ENCODE measurements at regions not wholly inside any gene's neighbourhood (a gene's known extent, or its start where the extent isn't known, plus 50 kb on each side); places are given as distances from the start of the nearest gene placed in this dataset.
"Not testable (repeated sequence)": the region's sequence is repeated elsewhere in the genome, so short reads cannot be mapped to it uniquely, and the experiment has no call there.

- H3K4me3 ChIP-seq (ENCODE audit: low read depth, low read length) = no peak overlapping the region
- DNase-seq (ENCODE audit: low read depth) = no peak
- TF ChIP-seq, protein P1, sequence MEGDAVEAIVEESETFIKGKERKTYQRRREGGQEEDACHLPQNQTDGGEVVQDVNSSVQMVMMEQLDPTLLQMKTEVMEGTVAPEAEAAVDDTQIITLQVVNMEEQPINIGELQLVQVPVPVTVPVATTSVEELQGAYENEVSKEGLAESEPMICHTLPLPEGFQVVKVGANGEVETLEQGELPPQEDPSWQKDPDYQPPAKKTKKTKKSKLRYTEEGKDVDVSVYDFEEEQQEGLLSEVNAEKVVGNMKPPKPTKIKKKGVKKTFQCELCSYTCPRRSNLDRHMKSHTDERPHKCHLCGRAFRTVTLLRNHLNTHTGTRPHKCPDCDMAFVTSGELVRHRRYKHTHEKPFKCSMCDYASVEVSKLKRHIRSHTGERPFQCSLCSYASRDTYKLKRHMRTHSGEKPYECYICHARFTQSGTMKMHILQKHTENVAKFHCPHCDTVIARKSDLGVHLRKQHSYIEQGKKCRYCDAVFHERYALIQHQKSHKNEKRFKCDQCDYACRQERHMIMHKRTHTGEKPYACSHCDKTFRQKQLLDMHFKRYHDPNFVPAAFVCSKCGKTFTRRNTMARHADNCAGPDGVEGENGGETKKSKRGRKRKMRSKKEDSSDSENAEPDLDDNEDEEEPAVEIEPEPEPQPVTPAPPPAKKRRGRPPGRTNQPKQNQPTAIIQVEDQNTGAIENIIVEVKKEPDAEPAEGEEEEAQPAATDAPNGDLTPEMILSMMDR (IDR thresholded peaks at IDR 0.05; ENCODE audit: insufficient read depth, low read depth, low read length) = no peak
Observed at GRCh38 chr1:213584272-213584671, 403.5 kb upstream of the PROX1 start.

DNA sequence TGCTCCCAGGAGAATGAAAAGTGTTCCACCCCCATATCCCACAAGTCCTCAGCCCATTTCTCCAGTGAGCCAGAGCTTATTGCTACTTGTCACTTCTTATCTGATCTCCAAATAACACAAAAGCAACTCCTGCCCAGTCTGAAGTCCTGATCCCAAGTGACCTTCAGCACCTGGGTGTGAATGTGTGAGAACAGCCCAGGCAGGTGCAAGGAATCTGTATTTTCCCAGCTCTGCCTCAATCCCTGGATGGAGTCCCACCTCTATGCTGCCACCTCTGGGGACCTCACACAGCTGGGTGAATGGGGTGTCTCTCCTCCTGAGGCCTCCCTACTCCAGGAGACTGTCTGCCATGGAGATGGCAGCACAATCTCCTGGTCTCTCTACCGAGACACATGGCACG, 402.4 kb upstream of the PROX1 start:
- no peak for DNase-seq (ENCODE audit: low read depth)

DNA sequence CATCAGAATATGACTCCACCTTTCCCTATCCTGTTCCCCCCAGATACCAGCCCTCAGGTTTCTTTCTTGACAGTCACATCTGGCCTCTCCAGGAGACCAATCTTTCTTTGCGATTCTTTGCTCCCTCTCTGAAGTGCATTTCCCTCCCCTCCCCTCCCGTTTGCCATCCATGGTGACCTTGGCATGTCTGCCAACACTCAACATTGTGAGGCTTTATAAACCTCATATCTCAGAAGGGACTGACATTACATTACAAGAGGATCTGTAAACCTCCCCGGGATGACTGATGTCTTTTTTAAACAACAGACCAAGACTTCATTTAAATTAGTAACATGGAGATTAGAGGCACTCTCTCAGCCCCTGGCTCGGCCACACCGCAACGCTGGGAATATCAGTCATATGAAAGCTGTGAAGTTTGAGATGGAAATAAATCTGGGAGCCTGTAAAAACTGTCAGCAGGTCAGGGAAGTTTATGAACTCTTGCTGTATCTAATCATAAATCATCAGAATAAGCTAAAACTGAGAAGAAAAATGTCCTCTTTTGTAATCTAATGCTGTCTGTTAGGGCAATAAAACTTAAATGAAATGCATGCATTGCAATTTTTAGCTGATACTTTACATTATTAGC, 401.7 kb upstream of the PROX1 start:
- DNase-seq (ENCODE audit: low read depth) = no peak
- TF ChIP-seq, protein P1 (IDR thresholded peaks at IDR 0.05; ENCODE audit: insufficient read depth, low read depth, low read length) = no peak
- H3K4me3 ChIP-seq (ENCODE audit: low read depth, low read length) = no peak overlapping the region

More for the DNA sequence above, 402.4 kb upstream of the PROX1 start:
- no peak overlapping the region for H3K4me3 ChIP-seq (ENCODE audit: low read depth, low read length)
- TF ChIP-seq, protein P1 (IDR thresholded peaks at IDR 0.05; ENCODE audit: insufficient read depth, low read depth, low read length) = no peak

DNA sequence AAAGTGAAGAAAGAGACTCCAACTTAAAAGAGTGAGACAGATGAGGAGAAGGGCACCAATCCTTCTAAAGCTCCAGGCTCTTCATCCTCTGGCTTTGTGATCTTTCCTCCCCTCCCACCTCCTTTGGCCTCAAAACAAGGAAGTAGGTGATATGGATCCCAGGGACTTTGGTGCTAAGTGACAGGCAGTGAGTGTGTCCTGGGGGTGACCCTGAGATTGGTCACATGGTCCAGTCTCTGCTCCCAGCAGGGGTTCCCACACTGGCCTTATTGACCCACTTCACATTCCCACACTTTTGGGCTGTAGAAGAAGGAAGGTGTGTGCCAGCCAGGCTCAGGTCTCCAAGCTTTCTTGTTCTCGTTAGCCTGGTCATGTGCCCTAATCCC, 401.2 kb upstream of the PROX1 start:
- no peak overlapping the region for H3K4me3 ChIP-seq (ENCODE audit: low read depth, low read length)
- TF ChIP-seq, protein P1 (IDR thresholded peaks at IDR 0.05; ENCODE audit: insufficient read depth, low read depth, low read length) = no peak
- no peak for DNase-seq (ENCODE audit: low read depth)

DNA sequence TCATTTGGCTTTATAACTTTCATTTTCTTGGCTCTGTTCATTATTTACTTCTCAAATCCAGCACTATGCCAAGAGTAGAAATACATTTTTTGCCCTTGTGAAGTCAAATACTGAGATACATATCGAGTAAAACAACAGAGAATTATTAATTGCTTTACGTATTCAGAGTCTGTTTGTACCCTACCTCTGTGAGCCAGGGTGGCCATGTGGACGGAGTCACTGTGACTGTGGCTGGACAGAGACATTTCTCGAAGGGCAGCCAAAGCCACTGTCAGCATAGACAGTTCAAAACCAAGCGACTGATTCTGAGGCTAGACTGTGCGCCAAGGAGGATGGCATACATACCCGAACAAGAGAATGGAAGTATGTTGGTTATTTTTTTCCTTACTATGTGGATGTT, 391.0 kb upstream of the PROX1 start:
- TF ChIP-seq, protein P1 (IDR thresholded peaks at IDR 0.05; ENCODE audit: insufficient read depth, low read depth, low read length) = no peak
- no peak overlapping the region for H3K4me3 ChIP-seq (ENCODE audit: low read depth, low read length)
- no peak for DNase-seq (ENCODE audit: low read depth)

- TF ChIP-seq, protein P1 (IDR thresholded peaks at IDR 0.05; ENCODE audit: insufficient read depth, low read depth, low read length) = no peak
- DNase-seq (ENCODE audit: low read depth) = no peak
- no peak overlapping the region for H3K4me3 ChIP-seq (ENCODE audit: low read depth, low read length)
Observed at GRCh38 chr1:213598263-213598662, 389.5 kb upstream of the PROX1 start.

GRCh38 chr1:213600879-213601278, 386.9 kb upstream of the PROX1 start:
- no peak for DNase-seq (ENCODE audit: low read depth)
- TF ChIP-seq, protein P1 (IDR thresholded peaks at IDR 0.05; ENCODE audit: insufficient read depth, low read depth, low read length) = no peak
- H3K4me3 ChIP-seq (ENCODE audit: low read depth, low read length) = no peak overlapping the region

DNA sequence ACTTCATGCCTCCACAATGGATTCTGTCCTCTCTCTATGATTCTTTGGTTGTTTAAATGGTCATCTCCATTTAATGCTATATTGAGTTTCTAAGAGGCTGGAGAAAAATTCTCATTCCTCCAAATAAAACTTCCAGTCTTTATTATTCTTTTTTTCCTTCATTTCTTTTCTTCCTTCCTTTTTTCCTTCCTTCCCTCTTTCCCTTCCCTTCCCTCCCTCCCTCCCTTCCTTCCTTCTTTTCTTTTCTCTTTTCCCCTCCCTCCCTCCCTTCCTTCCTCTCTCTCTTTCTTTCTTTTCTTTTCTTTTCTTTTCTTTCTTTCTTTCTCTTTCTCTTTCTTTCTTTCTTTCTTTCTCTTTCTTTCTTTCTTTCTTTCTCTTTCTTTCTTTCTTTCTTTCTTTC, 386.1 kb upstream of the PROX1 start:
- not testable (repeated sequence) for DNase-seq (ENCODE audit: low read depth); H3K4me3 ChIP-seq (ENCODE audit: low read depth, low read length)
